GM12878 (cell line): ENCODE measurements at regions not wholly inside any gene's neighbourhood (a gene's known extent, or its start where the extent isn't known, plus 50 kb on each side); places are given as distances from the start of the nearest gene placed in this dataset.

ENCODE experiments used
- ATAC-seq: fragments of 200-7000 bp; cut with Tn5 transposase; 3 replicates; pipeline ENCODE4 v1.9.1; 2020; ENCODE audit warnings: mild to moderate bottlenecking, moderate library complexity
- BruUV-seq: library from RNA; stranded (reverse); fragments of 400-500 nt; replicated peaks from 2 replicates; lab custom pipeline; 2021; lab: Mats Ljungman, UMichigan
- CTCF ChIA-PET: fragments of 300-600 bp; sonication (Branson Sonifier 250); formaldehyde crosslinking; extraction: SDS; loops from one replicate; lab custom pipeline; 2021; ENCODE audit warnings: inconsistent platforms; lab: Yijun Ruan, JAX
- POLR2A ChIA-PET: fragments of 350-600 bp; formaldehyde crosslinking; extraction: SDS; loops from one replicate; lab custom pipeline; 2021; ENCODE audit warnings: inconsistent platforms; lab: Charles Lee
- RAD21 ChIA-PET: fragments of 300-600 bp; sonication (Branson Sonifier 250); formaldehyde crosslinking; loops from one replicate; lab custom pipeline; 2023; ENCODE audit warnings: antibody characterized with exemption; ENCODE audit not compliant: unreplicated experiment; lab: Charles Lee
- SMC1A ChIA-PET: fragments of 300-600 bp; sonication (Branson Sonifier 250); formaldehyde crosslinking; loops from one replicate; lab custom pipeline; 2023; ENCODE audit not compliant: unreplicated experiment, uncharacterized antibody; lab: Charles Lee
- DNase-seq: peaks from one replicate; pipeline ENCODE4 v3.0.0-alpha.2; 2011; ENCODE audit warnings: low read depth, low spot score
- FAIRE-seq: peaks from 3 replicates; lab custom pipeline; 2011; peaks lifted over from hg19 to GRCh38; lab: Jason Lieb, UNC
- H2AFZ ChIP-seq: 2 replicates; pipeline ENCODE4 v1.6.0; 2011; ENCODE audit warnings: low read depth, low read length, control low read depth; ENCODE audit not compliant: control insufficient read depth
- H3K27ac ChIP-seq: 2 replicates; pipeline ENCODE4 v1.5.1; 2011; ENCODE audit warnings: control low read depth; ENCODE audit not compliant: control insufficient read depth, insufficient read depth
- H3K27me3 ChIP-seq, 2 experiments: replicated peaks in 1 of 2; 2 replicates each; pipeline versions ENCODE4 v1.6.0 to v1.6.1; 2011; ENCODE audit warnings: low read length in 1 of 2; ENCODE audit not compliant: control insufficient read depth in 2 of 2, insufficient read depth in 2 of 2
- H3K36me3 ChIP-seq, 2 experiments: 2 replicates each; pipeline ENCODE4 v1.5.1; 2011; ENCODE audit warnings: low read length in 1 of 2; ENCODE audit not compliant: control insufficient read depth in 2 of 2, insufficient read depth in 2 of 2
- H3K4me1 ChIP-seq: 2 replicates; pipeline ENCODE4 v1.6.1; 2011; ENCODE audit warnings: mild to moderate bottlenecking, low read length, moderate library complexity, mixed read lengths; ENCODE audit not compliant: control insufficient read depth, insufficient read depth
- H3K4me2 ChIP-seq: 2 replicates; pipeline ENCODE4 v1.6.0; 2011; ENCODE audit warnings: control low read depth; ENCODE audit not compliant: control insufficient read depth, insufficient read depth
- H3K4me3 ChIP-seq: fragments of 200-600 bp; sonication (generic); 2 replicates; pipeline ENCODE4 v1.5.1; 2016
- H3K79me2 ChIP-seq: 2 replicates; pipeline ENCODE4 v1.6.0; 2011; ENCODE audit warnings: low read length; ENCODE audit not compliant: control insufficient read depth, insufficient read depth
- H3K9ac ChIP-seq: 2 replicates; pipeline ENCODE4 v1.8.0; 2011; ENCODE audit warnings: low read length, control low read depth, mixed read lengths; ENCODE audit not compliant: control insufficient read depth, insufficient read depth
- H3K9me3 ChIP-seq: replicated peaks from 3 replicates; pipeline ENCODE4 v1.5.1; 2011; ENCODE audit warnings: mild to moderate bottlenecking, low read length; ENCODE audit not compliant: control insufficient read depth, insufficient read depth
- H4K20me1 ChIP-seq: 2 replicates; pipeline ENCODE4 v1.6.0; 2011; ENCODE audit not compliant: control insufficient read depth, insufficient read depth
- IKZF2 ChIP-seq, 2 experiments: fragments of 450-650 bp; IDR thresholded peaks; 2 replicates each; pipeline ENCODE4 v1.6.1; 2017; ENCODE audit warnings: mild to moderate bottlenecking in 2 of 2, moderate library complexity in 2 of 2
- NFYA ChIP-seq: IDR thresholded peaks from 2 replicates; pipeline ENCODE4 v1.6.1; 2011; ENCODE audit warnings: low read depth, mild to moderate bottlenecking, low read length, improper control_type of control experiment, borderline replicate concordance
- POLR2AphosphoS2 ChIP-seq: IDR thresholded peaks from 2 replicates; pipeline ENCODE4 v1.6.1; 2011; ENCODE audit warnings: low read depth, mild to moderate bottlenecking, low read length, improper control_type of control experiment, moderate library complexity
- in situ Hi-C: fragments of 300-500 bp; cut with MboI; formaldehyde crosslinking; loops from 9 replicates; pipeline ENCODE4 v1.14.3; 2018; ENCODE audit warnings: mixed read lengths
- intact Hi-C: fragments of 100-400 bp; cut with micrococcal nuclease; formaldehyde crosslinking; loops from one replicate; pipeline ENCODE4 v1.14.2; 2022; ENCODE audit not compliant: unreplicated experiment
- TF ChIP-seq, protein P1 (sequence below): fragments of 450-650 bp; IDR thresholded peaks from 2 replicates; pipeline ENCODE4 v1.6.1; 2016; ENCODE audit warnings: mild to moderate bottlenecking
- TF ChIP-seq, protein P2 (sequence below), 3 experiments: IDR thresholded peaks in 2 of 3; conservative IDR thresholded peaks in 1 of 3; 2 replicates each; pipeline ENCODE4 v1.5.1; 2011; ENCODE audit warnings: low read depth in 3 of 3, low read length in 3 of 3, mild to moderate bottlenecking in 3 of 3, control low read depth in 2 of 3, moderate library complexity in 2 of 3, inconsistent platforms in 1 of 3, mixed read lengths in 1 of 3; ENCODE audit not compliant: control insufficient read depth in 2 of 3, insufficient read depth in 1 of 3; ENCODE audit errors: extremely low read depth in 1 of 3
- TF ChIP-seq, protein P3 (sequence below): fragments of 450-650 bp; IDR thresholded peaks from 2 replicates; pipeline ENCODE4 v1.6.1; 2016; ENCODE audit warnings: mild to moderate bottlenecking

DNA sequence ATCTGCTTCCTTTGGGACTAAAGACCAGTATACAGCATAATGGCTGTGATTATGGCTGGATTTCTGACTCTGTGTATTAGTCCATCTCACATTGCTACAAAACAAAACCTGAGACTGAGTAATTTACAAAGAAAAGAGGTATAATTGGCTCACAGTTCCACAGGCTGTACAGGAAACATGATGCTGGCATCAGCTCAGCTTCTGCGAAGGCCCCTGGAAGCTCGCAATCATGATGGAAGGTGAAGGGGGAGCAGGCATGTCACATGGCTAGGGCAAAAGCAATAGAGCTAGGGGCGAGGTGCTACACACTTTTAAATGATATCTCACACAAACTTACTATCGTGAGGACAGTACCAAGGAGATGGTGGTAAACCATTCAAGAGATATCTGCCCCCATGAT is 68.0 kb upstream of the GADL1 start (continued):
- TF ChIP-seq, protein P1, sequence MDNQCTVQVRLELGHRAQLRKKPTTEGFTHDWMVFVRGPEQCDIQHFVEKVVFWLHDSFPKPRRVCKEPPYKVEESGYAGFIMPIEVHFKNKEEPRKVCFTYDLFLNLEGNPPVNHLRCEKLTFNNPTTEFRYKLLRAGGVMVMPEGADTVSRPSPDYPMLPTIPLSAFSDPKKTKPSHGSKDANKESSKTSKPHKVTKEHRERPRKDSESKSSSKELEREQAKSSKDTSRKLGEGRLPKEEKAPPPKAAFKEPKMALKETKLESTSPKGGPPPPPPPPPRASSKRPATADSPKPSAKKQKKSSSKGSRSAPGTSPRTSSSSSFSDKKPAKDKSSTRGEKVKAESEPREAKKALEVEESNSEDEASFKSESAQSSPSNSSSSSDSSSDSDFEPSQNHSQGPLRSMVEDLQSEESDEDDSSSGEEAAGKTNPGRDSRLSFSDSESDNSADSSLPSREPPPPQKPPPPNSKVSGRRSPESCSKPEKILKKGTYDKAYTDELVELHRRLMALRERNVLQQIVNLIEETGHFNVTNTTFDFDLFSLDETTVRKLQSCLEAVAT, result no peak
- TF ChIP-seq, protein P2, sequence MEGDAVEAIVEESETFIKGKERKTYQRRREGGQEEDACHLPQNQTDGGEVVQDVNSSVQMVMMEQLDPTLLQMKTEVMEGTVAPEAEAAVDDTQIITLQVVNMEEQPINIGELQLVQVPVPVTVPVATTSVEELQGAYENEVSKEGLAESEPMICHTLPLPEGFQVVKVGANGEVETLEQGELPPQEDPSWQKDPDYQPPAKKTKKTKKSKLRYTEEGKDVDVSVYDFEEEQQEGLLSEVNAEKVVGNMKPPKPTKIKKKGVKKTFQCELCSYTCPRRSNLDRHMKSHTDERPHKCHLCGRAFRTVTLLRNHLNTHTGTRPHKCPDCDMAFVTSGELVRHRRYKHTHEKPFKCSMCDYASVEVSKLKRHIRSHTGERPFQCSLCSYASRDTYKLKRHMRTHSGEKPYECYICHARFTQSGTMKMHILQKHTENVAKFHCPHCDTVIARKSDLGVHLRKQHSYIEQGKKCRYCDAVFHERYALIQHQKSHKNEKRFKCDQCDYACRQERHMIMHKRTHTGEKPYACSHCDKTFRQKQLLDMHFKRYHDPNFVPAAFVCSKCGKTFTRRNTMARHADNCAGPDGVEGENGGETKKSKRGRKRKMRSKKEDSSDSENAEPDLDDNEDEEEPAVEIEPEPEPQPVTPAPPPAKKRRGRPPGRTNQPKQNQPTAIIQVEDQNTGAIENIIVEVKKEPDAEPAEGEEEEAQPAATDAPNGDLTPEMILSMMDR (IDR thresholded peaks at IDR 0.05 in 2 of 3, conservative IDR thresholded peaks at IDR 0.05 in 1 of 3; ENCODE audit: control insufficient read depth in 2 of 3, extremely low read depth in 1 of 3, insufficient read depth in 1 of 3, low read depth in 3 of 3, low read length in 3 of 3), result no peak
- TF ChIP-seq, protein P3, sequence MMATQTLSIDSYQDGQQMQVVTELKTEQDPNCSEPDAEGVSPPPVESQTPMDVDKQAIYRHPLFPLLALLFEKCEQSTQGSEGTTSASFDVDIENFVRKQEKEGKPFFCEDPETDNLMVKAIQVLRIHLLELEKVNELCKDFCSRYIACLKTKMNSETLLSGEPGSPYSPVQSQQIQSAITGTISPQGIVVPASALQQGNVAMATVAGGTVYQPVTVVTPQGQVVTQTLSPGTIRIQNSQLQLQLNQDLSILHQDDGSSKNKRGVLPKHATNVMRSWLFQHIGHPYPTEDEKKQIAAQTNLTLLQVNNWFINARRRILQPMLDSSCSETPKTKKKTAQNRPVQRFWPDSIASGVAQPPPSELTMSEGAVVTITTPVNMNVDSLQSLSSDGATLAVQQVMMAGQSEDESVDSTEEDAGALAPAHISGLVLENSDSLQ, result no peak
- TF ChIP-seq NFYA (no peak), POLR2AphosphoS2 (no peak)

DNA sequence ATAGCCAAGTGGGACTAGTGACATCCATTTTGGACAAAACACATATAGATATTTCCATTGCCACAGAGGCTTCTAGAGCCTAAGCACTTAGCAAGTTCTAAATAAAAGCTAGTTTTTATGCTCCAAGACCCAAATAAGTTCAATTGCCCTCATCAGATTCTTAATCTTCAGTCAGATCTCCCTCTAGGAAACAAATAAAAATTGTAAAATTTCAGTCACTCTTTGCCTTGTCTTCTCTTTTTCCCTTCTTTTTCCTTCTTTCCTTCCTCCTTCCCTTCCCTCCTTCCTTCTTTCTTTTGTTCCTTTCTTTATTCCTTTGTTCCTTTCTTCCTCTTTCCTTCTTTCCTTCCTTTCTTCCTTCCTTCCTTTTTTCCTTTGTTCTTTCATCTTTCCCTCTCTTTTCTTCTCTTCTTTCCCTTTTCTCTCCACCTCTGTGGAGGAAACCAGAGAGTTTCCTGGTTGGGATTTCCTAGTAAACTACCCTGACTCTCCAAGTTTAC is 68.8 kb upstream of the GADL1 start:
- no peaks in the 10 kb centered on the region for H3K36me3 ChIP-seq
- no TSS peak for BruUV-seq
- FAIRE-seq, result no peak
- in situ Hi-C loops, result no loop called here
- no peaks in the 10 kb centered on the region for H3K79me2 ChIP-seq
- SMC1A ChIA-PET, result no interaction called here
- H3K27ac ChIP-seq, result no peak overlapping the region
- H3K4me3 ChIP-seq, result no peak overlapping the region
- no peak overlapping the region for H2AFZ ChIP-seq
- no peaks in the 10 kb centered on the region for H4K20me1 ChIP-seq
- CTCF ChIA-PET, result no interaction called here
- no peak overlapping the region for H3K4me2 ChIP-seq
- H3K4me1 ChIP-seq, result peaks cover 4% of the 10 kb centered on the region; the same call in 1 of the 2 replicates
- no peaks in the 10 kb centered on the region for H3K27me3 ChIP-seq
- no peak for ATAC-seq
- no peak for DNase-seq
- RAD21 ChIA-PET, result no interaction called here
- intact Hi-C loops, result no loop called here
- TF ChIP-seq IKZF2 (IDR thresholded peaks at IDR 0.05), result no peak
- no peak overlapping the region for H3K9ac ChIP-seq
- POLR2A ChIA-PET, result no interaction called here
- H3K9me3 ChIP-seq, result no peaks in the 10 kb centered on the region; the same call in 2 of the 3 replicates
